ENCODE measurements at regions not wholly inside any gene's neighbourhood (a gene's known extent, or its start where the extent isn't known, plus 50 kb on each side); places are given as distances from the start of the nearest gene placed in this dataset.

- Histone ChIP-seq H2AFZ (ENCODE audit: low read length) (no peak overlapping the region), H3K79me2 (ENCODE audit: control insufficient read depth, insufficient read depth, low read length) (no peaks in the 10 kb centered on the region), H3K27me3 (ENCODE audit: control insufficient read depth, insufficient read depth, low read length) (no peaks in the 10 kb centered on the region), H3K9ac (ENCODE audit: insufficient read depth, low read length) (no peak overlapping the region), H3K4me1 (ENCODE audit: control insufficient read depth, extremely low read depth, insufficient read depth, low read length) (no peaks in the 10 kb centered on the region), H3K9me3 (ENCODE audit: control insufficient read depth, insufficient read depth, low read depth, low read length) (no peaks in the 10 kb centered on the region), H3K27ac (ENCODE audit: insufficient read depth, low read length) (no peak overlapping the region), H3K36me3 (ENCODE audit: control insufficient read depth, insufficient read depth, low read length) (no peaks in the 10 kb centered on the region), H3K4me2 (ENCODE audit: extremely low read depth, insufficient read depth, low read length) (no peak overlapping the region), H4K20me1 (ENCODE audit: control insufficient read depth, extremely low read depth, insufficient read depth, low read length) (no peaks in the 10 kb centered on the region), H3K4me3 (replicated peaks in 1 of 4; ENCODE audit: control extremely low read depth in 1 of 4, insufficient read depth in 1 of 4, low read depth in 3 of 4, low read length in 4 of 4) (no peak overlapping the region)
- TF ChIP-seq CTCF (conservative IDR thresholded peaks at IDR 0.05 in 1 of 2, IDR thresholded peaks at IDR 0.05 in 1 of 2; ENCODE audit: low read depth in 1 of 2, low read length in 2 of 2), result no peak
- TF ChIP-seq EZH2 (IDR thresholded peaks at IDR 0.05; ENCODE audit: low read length, missing control alignments), result no peak
- DNase-seq (ENCODE audit: low read depth in 2 of 2), result no peak
These were observed 223.2 kb upstream of the FOXD3 start for GRCh38 chr1:63099188-63099587.

GRCh38 chr1:63101336-63101735 lies 221.0 kb upstream of the FOXD3 start:
- Histone ChIP-seq H3K79me2 (ENCODE audit: control insufficient read depth, insufficient read depth, low read length) (no peaks in the 10 kb centered on the region), H2AFZ (ENCODE audit: low read length) (no peak overlapping the region), H3K27me3 (ENCODE audit: control insufficient read depth, insufficient read depth, low read length) (peaks cover 2% of the 10 kb centered on the region), H3K4me1 (ENCODE audit: control insufficient read depth, extremely low read depth, insufficient read depth, low read length) (no peaks in the 10 kb centered on the region), H3K36me3 (ENCODE audit: control insufficient read depth, insufficient read depth, low read length) (no peaks in the 10 kb centered on the region), H4K20me1 (ENCODE audit: control insufficient read depth, extremely low read depth, insufficient read depth, low read length) (no peaks in the 10 kb centered on the region), H3K9me3 (ENCODE audit: control insufficient read depth, insufficient read depth, low read depth, low read length) (no peaks in the 10 kb centered on the region), H3K4me3 (replicated peaks in 1 of 4; ENCODE audit: control extremely low read depth in 1 of 4, insufficient read depth in 1 of 4, low read depth in 3 of 4, low read length in 4 of 4) (no peak overlapping the region), H3K9ac (ENCODE audit: insufficient read depth, low read length) (no peak overlapping the region), H3K27ac (ENCODE audit: insufficient read depth, low read length) (no peak overlapping the region), H3K4me2 (ENCODE audit: extremely low read depth, insufficient read depth, low read length) (no peak overlapping the region)
- DNase-seq (ENCODE audit: low read depth in 2 of 2), result no peak
- TF ChIP-seq CTCF (conservative IDR thresholded peaks at IDR 0.05 in 1 of 2, IDR thresholded peaks at IDR 0.05 in 1 of 2; ENCODE audit: low read depth in 1 of 2, low read length in 2 of 2) (no peak), EZH2 (IDR thresholded peaks at IDR 0.05; ENCODE audit: low read length, missing control alignments) (no peak)

DNA sequence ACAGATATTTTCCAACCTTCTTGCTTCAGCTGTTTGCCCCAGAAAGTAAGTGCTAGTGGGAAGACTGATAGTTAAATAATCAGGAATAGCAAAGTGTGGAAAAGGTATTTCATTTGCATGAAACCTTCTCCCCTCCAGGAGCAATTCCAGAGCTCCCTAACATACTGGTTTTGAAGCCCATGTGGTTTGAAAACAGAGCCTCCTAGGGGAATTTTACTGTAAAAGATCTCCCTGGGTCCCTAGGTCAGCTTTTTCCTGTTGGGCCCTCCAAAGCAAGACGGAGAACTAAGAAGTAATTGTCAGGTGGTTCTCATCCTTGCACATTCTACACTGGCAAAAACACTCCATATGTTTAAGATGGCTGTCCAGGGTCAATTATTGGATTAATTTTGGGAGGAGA lies 218.7 kb upstream of the FOXD3 start:
- Histone ChIP-seq H2AFZ (ENCODE audit: low read length) (no peak overlapping the region), H3K27ac (ENCODE audit: insufficient read depth, low read length) (no peak overlapping the region), H3K9ac (ENCODE audit: insufficient read depth, low read length) (no peak overlapping the region), H3K4me1 (ENCODE audit: control insufficient read depth, extremely low read depth, insufficient read depth, low read length) (no peaks in the 10 kb centered on the region), H3K36me3 (ENCODE audit: control insufficient read depth, insufficient read depth, low read length) (no peaks in the 10 kb centered on the region), H3K79me2 (ENCODE audit: control insufficient read depth, insufficient read depth, low read length) (no peaks in the 10 kb centered on the region), H3K27me3 (ENCODE audit: control insufficient read depth, insufficient read depth, low read length) (peaks cover 2% of the 10 kb centered on the region), H4K20me1 (ENCODE audit: control insufficient read depth, extremely low read depth, insufficient read depth, low read length) (no peaks in the 10 kb centered on the region), H3K4me2 (ENCODE audit: extremely low read depth, insufficient read depth, low read length) (no peak overlapping the region), H3K9me3 (ENCODE audit: control insufficient read depth, insufficient read depth, low read depth, low read length) (no peaks in the 10 kb centered on the region), H3K4me3 (replicated peaks in 1 of 4; ENCODE audit: control extremely low read depth in 1 of 4, insufficient read depth in 1 of 4, low read depth in 3 of 4, low read length in 4 of 4) (no peak overlapping the region)
- TF ChIP-seq EZH2 (IDR thresholded peaks at IDR 0.05; ENCODE audit: low read length, missing control alignments) (no peak), CTCF (conservative IDR thresholded peaks at IDR 0.05 in 1 of 2, IDR thresholded peaks at IDR 0.05 in 1 of 2; ENCODE audit: low read depth in 1 of 2, low read length in 2 of 2) (no peak)
- DNase-seq (ENCODE audit: low read depth in 2 of 2), result no peak

All from fibroblast of lung (primary cell).